SK-N-SH (cell line): ENCODE measurements at regions not wholly inside any gene's neighbourhood (a gene's known extent, or its start where the extent isn't known, plus 50 kb on each side); places are given as distances from the start of the nearest gene placed in this dataset.

Experiments
- GABPA ChIP-seq: IDR thresholded peaks from 2 replicates; pipeline ENCODE4 v1.4.0; 2012; ENCODE audit warnings: low read depth, mild to moderate bottlenecking
- NRF1 ChIP-seq: IDR thresholded peaks from 2 replicates; pipeline ENCODE4 v1.6.1; 2012; ENCODE audit warnings: low read depth, mild to moderate bottlenecking, low read length
- POLR2AphosphoS5 ChIP-seq: IDR thresholded peaks from 2 replicates; pipeline ENCODE4 v1.6.1; 2012; ENCODE audit warnings: low read depth, low read length
- SMC3 ChIP-seq: IDR thresholded peaks from 2 replicates; pipeline ENCODE4 v1.6.1; 2012; ENCODE audit warnings: low read depth, low read length, improper control_type of control experiment
- TF ChIP-seq, protein P1 (sequence below): IDR thresholded peaks from 2 replicates; pipeline ENCODE4 v1.4.0; 2012; ENCODE audit warnings: low read depth, borderline replicate concordance
- TF ChIP-seq, protein P2 (sequence below): IDR thresholded peaks from 2 replicates; pipeline ENCODE4 v1.6.1; 2012; ENCODE audit warnings: mild to moderate bottlenecking, low read depth, low read length, moderate library complexity
- TF ChIP-seq, protein P3 (sequence below): fragments of 200-600 bp; sonication (generic); IDR thresholded peaks from 2 replicates; pipeline ENCODE4 v1.6.1; 2017; ENCODE audit warnings: antibody characterized with exemption, mild to moderate bottlenecking, moderate library complexity

DNA sequence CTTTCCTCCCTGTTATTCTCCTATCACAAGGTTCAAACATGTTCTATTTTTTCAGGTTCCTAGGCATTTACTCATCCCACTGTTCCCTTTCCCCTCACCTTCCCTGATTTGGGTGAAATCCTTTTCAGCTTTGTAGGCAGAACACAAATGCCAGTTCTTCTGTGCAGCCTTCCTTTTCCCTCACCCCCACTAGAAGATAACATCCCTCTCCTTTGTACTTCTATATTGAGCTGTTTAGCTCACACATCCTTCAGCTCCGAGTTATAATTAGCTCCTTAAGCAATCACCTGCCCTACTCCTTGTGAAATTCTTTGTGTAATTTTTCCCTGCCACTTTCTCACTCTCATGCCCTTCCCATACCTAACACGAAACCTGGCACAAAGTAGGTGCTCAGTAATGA lies 240.9 kb downstream of the AR start:
- no peak for TF ChIP-seq SMC3
- TF ChIP-seq POLR2AphosphoS5: no peak
- TF ChIP-seq NRF1: no peak
- TF ChIP-seq, protein P1, sequence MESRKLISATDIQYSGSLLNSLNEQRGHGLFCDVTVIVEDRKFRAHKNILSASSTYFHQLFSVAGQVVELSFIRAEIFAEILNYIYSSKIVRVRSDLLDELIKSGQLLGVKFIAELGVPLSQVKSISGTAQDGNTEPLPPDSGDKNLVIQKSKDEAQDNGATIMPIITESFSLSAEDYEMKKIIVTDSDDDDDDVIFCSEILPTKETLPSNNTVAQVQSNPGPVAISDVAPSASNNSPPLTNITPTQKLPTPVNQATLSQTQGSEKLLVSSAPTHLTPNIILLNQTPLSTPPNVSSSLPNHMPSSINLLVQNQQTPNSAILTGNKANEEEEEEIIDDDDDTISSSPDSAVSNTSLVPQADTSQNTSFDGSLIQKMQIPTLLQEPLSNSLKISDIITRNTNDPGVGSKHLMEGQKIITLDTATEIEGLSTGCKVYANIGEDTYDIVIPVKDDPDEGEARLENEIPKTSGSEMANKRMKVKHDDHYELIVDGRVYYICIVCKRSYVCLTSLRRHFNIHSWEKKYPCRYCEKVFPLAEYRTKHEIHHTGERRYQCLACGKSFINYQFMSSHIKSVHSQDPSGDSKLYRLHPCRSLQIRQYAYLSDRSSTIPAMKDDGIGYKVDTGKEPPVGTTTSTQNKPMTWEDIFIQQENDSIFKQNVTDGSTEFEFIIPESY: no peak
- TF ChIP-seq GABPA: no peak
- TF ChIP-seq, protein P2, sequence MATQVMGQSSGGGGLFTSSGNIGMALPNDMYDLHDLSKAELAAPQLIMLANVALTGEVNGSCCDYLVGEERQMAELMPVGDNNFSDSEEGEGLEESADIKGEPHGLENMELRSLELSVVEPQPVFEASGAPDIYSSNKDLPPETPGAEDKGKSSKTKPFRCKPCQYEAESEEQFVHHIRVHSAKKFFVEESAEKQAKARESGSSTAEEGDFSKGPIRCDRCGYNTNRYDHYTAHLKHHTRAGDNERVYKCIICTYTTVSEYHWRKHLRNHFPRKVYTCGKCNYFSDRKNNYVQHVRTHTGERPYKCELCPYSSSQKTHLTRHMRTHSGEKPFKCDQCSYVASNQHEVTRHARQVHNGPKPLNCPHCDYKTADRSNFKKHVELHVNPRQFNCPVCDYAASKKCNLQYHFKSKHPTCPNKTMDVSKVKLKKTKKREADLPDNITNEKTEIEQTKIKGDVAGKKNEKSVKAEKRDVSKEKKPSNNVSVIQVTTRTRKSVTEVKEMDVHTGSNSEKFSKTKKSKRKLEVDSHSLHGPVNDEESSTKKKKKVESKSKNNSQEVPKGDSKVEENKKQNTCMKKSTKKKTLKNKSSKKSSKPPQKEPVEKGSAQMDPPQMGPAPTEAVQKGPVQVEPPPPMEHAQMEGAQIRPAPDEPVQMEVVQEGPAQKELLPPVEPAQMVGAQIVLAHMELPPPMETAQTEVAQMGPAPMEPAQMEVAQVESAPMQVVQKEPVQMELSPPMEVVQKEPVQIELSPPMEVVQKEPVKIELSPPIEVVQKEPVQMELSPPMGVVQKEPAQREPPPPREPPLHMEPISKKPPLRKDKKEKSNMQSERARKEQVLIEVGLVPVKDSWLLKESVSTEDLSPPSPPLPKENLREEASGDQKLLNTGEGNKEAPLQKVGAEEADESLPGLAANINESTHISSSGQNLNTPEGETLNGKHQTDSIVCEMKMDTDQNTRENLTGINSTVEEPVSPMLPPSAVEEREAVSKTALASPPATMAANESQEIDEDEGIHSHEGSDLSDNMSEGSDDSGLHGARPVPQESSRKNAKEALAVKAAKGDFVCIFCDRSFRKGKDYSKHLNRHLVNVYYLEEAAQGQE: no peak
- TF ChIP-seq, protein P3, sequence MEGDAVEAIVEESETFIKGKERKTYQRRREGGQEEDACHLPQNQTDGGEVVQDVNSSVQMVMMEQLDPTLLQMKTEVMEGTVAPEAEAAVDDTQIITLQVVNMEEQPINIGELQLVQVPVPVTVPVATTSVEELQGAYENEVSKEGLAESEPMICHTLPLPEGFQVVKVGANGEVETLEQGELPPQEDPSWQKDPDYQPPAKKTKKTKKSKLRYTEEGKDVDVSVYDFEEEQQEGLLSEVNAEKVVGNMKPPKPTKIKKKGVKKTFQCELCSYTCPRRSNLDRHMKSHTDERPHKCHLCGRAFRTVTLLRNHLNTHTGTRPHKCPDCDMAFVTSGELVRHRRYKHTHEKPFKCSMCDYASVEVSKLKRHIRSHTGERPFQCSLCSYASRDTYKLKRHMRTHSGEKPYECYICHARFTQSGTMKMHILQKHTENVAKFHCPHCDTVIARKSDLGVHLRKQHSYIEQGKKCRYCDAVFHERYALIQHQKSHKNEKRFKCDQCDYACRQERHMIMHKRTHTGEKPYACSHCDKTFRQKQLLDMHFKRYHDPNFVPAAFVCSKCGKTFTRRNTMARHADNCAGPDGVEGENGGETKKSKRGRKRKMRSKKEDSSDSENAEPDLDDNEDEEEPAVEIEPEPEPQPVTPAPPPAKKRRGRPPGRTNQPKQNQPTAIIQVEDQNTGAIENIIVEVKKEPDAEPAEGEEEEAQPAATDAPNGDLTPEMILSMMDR: no peak
